Progenitor cell of endocrine pancreas (in vitro differentiated cells): ENCODE measurements at regions not wholly inside any gene's neighbourhood (a gene's known extent, or its start where the extent isn't known, plus 50 kb on each side); places are given as distances from the start of the nearest gene placed in this dataset.
"Not testable (repeated sequence)": the region's sequence is repeated elsewhere in the genome, so short reads cannot be mapped to it uniquely, and the experiment has no call there.

Experiments used
- DNase-seq: peaks from one replicate; pipeline ENCODE4 v3.0.0; 2021; ENCODE audit warnings: low spot score; ENCODE audit not compliant: unreplicated experiment
- H3K27ac Mint-ChIP-seq: 2 replicates; pipeline ENCODE4 v1.8.0; 2021; ENCODE audit warnings: mild to moderate bottlenecking, moderate library complexity, mixed read lengths
- H3K27me3 Mint-ChIP-seq: 2 replicates; pipeline ENCODE4 v1.8.0; 2021; ENCODE audit warnings: mixed read lengths
- H3K36me3 Mint-ChIP-seq: 2 replicates; pipeline ENCODE4 v1.8.0; 2022; ENCODE audit warnings: mixed read lengths; ENCODE audit not compliant: insufficient read depth
- H3K4me1 Mint-ChIP-seq: 2 replicates; pipeline ENCODE4 v1.8.0; 2021; ENCODE audit warnings: low read depth, mixed read lengths
- H3K4me3 Mint-ChIP-seq: 2 replicates; pipeline ENCODE4 v1.8.0; 2021; ENCODE audit warnings: low read depth, mild to moderate bottlenecking, moderate library complexity, mixed read lengths
- H3K9me3 Mint-ChIP-seq: 2 replicates; pipeline ENCODE4 v1.8.0; 2021; ENCODE audit warnings: low read depth, mixed read lengths
- TF ChIP-seq, protein P1 (sequence below): fragments of 200-600 bp; sonication (generic); IDR thresholded peaks from one replicate; pipeline ENCODE4 v1.5.0; 2021; ENCODE audit warnings: antibody characterized with exemption, mild to moderate bottlenecking; ENCODE audit not compliant: unreplicated experiment

GRCh38 chr4:133270021-133270570, 121.0 kb downstream of the PCDH10 start:
- Mint-ChIP-seq H3K36me3 (no peaks in the 10 kb centered on the region), H3K9me3 (no peaks in the 10 kb centered on the region), H3K27ac (peak overlapping the region; percentile 73), H3K4me1 (peaks cover 15% of the 10 kb centered on the region), H3K27me3 (no peaks in the 10 kb centered on the region), H3K4me3 (no peak overlapping the region)
- no peak for DNase-seq
- TF ChIP-seq, protein P1, sequence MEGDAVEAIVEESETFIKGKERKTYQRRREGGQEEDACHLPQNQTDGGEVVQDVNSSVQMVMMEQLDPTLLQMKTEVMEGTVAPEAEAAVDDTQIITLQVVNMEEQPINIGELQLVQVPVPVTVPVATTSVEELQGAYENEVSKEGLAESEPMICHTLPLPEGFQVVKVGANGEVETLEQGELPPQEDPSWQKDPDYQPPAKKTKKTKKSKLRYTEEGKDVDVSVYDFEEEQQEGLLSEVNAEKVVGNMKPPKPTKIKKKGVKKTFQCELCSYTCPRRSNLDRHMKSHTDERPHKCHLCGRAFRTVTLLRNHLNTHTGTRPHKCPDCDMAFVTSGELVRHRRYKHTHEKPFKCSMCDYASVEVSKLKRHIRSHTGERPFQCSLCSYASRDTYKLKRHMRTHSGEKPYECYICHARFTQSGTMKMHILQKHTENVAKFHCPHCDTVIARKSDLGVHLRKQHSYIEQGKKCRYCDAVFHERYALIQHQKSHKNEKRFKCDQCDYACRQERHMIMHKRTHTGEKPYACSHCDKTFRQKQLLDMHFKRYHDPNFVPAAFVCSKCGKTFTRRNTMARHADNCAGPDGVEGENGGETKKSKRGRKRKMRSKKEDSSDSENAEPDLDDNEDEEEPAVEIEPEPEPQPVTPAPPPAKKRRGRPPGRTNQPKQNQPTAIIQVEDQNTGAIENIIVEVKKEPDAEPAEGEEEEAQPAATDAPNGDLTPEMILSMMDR: no peak

DNA sequence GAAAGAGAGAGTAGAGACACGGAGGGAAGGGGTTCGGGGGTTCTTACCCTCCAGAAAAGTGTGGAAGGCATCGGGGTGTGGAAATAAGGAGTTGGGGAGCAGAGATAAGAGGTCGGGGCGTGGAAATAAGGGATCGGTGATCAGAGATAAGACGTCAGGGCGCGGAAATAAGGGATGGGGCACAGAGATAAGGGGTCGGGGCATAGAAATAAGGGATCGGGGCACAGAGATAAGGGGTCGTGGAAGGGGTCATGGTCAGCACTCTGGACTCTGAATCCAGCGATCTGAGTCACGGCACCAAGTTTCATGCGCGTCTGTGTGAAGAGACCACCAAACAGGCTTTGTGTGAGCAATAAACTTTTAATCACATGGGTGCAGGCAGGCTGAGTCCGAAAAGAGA, 119.1 kb downstream of the PCDH10 start:
- no peaks in the 10 kb centered on the region for H3K27me3 Mint-ChIP-seq
- TF ChIP-seq, protein P1: no peak
- peaks cover 15% of the 10 kb centered on the region for H3K4me1 Mint-ChIP-seq
- H3K9me3 Mint-ChIP-seq: no peaks in the 10 kb centered on the region
- H3K27ac Mint-ChIP-seq: no peak overlapping the region
- DNase-seq: no peak
- H3K36me3 Mint-ChIP-seq: no peaks in the 10 kb centered on the region
- H3K4me3 Mint-ChIP-seq: no peak overlapping the region

GRCh38 chr4:133267506-133267905, 118.4 kb downstream of the PCDH10 start:
- not testable (repeated sequence) for H3K36me3 Mint-ChIP-seq, H3K9me3 Mint-ChIP-seq, H3K4me3 Mint-ChIP-seq, H3K27me3 Mint-ChIP-seq, DNase-seq, H3K27ac Mint-ChIP-seq
- H3K4me1 Mint-ChIP-seq: peaks cover 15% of the 10 kb centered on the region

DNA sequence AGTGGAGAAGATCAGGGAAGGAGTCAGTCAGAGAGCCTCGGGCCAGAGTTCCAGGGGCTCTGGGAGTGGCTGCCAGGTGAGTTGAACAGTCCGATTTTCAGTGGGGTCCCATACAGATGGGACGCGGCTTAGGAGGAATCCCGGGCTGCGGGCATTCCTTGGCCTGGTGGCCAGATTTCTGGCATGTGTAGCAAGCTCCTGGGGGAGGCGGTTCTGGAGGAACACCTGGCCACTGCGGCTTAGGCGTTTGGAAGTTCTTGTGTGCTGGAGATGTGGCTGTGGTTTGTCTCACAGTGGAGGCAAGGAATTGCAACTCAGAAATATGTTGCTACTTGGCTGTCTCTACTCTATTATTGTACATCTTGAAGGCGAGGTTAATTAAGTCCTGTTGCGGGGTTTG, 117.9 kb downstream of the PCDH10 start:
- H3K4me1 Mint-ChIP-seq: peaks cover 15% of the 10 kb centered on the region
- not testable (repeated sequence) for DNase-seq, H3K9me3 Mint-ChIP-seq, H3K27me3 Mint-ChIP-seq, H3K36me3 Mint-ChIP-seq, H3K4me3 Mint-ChIP-seq, H3K27ac Mint-ChIP-seq

GRCh38 chr4:133264251-133264650, 115.2 kb downstream of the PCDH10 start:
- not testable (repeated sequence) for H3K27me3 Mint-ChIP-seq, H3K27ac Mint-ChIP-seq, DNase-seq, H3K4me1 Mint-ChIP-seq, H3K4me3 Mint-ChIP-seq, H3K36me3 Mint-ChIP-seq, H3K9me3 Mint-ChIP-seq

- Mint-ChIP-seq H3K4me1 (peaks cover 2% of the 10 kb centered on the region), H3K9me3 (no peaks in the 10 kb centered on the region), H3K27ac (no peak overlapping the region), H3K4me3 (no peak overlapping the region), H3K27me3 (no peaks in the 10 kb centered on the region), H3K36me3 (no peaks in the 10 kb centered on the region)
- TF ChIP-seq, protein P1: no peak
- DNase-seq: no peak
Measured at GRCh38 chr4:133263104-133263503, 114.0 kb downstream of the PCDH10 start.

GRCh38 chr4:133247861-133248260, 98.8 kb downstream of the PCDH10 start:
- Mint-ChIP-seq H3K4me1 (peaks cover 10% of the 10 kb centered on the region), H3K36me3 (no peaks in the 10 kb centered on the region), H3K27ac (no peak overlapping the region), H3K27me3 (no peaks in the 10 kb centered on the region), H3K4me3 (no peak overlapping the region), H3K9me3 (no peaks in the 10 kb centered on the region)
- TF ChIP-seq, protein P1: no peak
- DNase-seq: no peak
